ENCODE measurements at regions not wholly inside any gene's neighbourhood (a gene's known extent, or its start where the extent isn't known, plus 50 kb on each side); places are given as distances from the start of the nearest gene placed in this dataset.

- no peak for DNase-seq (ENCODE audit: low read depth)
- H3K4me3 ChIP-seq (ENCODE audit: low read length), result no peak overlapping the region
- TF ChIP-seq CTCF (conservative IDR thresholded peaks at IDR 0.05; ENCODE audit: low read length), result no peak
Observed at GRCh38 chr3:24588629-24589512, 94.2 kb upstream of the THRB start.

GRCh38 chr3:24589513-24589851, 94.8 kb upstream of the THRB start:
- no peak for TF ChIP-seq CTCF (conservative IDR thresholded peaks at IDR 0.05; ENCODE audit: low read length)
- DNase-seq (ENCODE audit: low read depth), result no peak
- no peak overlapping the region for H3K4me3 ChIP-seq (ENCODE audit: low read length)

- no peak for TF ChIP-seq CTCF (conservative IDR thresholded peaks at IDR 0.05; ENCODE audit: low read length)
- H3K4me3 ChIP-seq (ENCODE audit: low read length), result no peak overlapping the region
- no peak for DNase-seq (ENCODE audit: low read depth)
Observed at GRCh38 chr3:24589931-24590880, 95.6 kb upstream of the THRB start.

GRCh38 chr3:24591191-24591590, 96.5 kb upstream of the THRB start:
- TF ChIP-seq CTCF (conservative IDR thresholded peaks at IDR 0.05; ENCODE audit: low read length), result no peak
- no peak for DNase-seq (ENCODE audit: low read depth)
- H3K4me3 ChIP-seq (ENCODE audit: low read length), result no peak overlapping the region

- no peak overlapping the region for H3K4me3 ChIP-seq (ENCODE audit: low read length)
- no peak for TF ChIP-seq CTCF (conservative IDR thresholded peaks at IDR 0.05; ENCODE audit: low read length)
Observed at GRCh38 chr3:24591661-24592555, 97.3 kb upstream of the THRB start.

GRCh38 chr3:24594161-24594560, 99.5 kb upstream of the THRB start:
- H3K4me3 ChIP-seq (ENCODE audit: low read length), result no peak overlapping the region
- no peak for TF ChIP-seq CTCF (conservative IDR thresholded peaks at IDR 0.05; ENCODE audit: low read length)
- no peak for DNase-seq (ENCODE audit: low read depth)

More at GRCh38 chr3:24591661-24592555, 97.3 kb upstream of the THRB start:
- peak; percentile 56 for DNase-seq (ENCODE audit: low read depth)

Measured in AG10803 (cell line).